OCI-M1 (cell line): ENCODE measurements at regions not wholly inside any gene's neighbourhood (a gene's known extent, or its start where the extent isn't known, plus 50 kb on each side); places are given as distances from the start of the nearest gene placed in this dataset.

Experiments
- DNase-seq: peaks from one replicate; lab custom pipeline; 2025; lab: John Stamatoyannopoulos, UW

DNA sequence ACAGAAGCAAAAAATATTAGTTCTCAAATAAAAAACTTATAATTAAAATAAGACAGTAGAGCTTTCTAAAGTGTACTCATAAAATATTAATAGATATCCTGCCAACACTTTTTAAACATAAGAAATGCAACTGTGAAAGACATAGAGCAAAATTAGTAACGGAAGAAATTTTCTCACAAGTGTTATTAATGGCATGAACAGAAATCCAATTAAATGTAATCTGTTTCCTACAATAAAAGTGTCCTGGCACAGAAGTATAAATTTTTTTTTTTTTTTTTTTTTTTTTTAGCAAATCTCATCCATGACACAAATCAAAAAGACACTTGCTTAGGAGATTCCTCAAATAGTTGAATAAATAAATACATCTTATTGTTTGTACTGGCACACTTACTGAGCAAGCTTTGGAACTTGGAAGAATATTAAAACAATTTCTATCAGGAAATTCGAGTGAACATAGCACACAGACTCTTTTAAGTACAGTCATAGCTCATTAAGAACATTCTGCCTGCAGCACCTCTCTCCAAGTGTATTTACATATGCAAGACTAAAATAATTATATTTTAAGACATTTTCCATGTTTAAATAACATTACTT is 227.2 kb upstream of the ROBO2 start:
- DNase-seq = no peak

DNA sequence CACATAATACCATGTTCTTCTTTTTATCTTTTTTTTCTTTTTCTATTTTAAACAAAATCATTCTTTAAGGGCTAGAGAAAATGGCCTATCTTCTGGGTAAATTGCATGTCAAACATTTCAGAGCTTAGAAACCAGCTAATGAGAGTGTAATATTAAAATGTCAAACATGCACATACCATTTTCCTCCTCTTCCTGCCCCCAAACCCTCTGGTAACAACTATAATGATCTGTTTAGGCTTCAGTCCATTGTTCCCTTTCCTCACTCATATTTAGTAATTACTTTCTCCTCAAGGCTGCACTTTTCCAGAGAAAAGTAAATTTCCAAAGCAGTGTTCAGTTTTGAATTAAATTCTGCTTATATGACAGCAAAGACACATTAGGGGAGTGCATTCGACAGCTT is 224.3 kb upstream of the ROBO2 start:
- no peak for DNase-seq

DNA sequence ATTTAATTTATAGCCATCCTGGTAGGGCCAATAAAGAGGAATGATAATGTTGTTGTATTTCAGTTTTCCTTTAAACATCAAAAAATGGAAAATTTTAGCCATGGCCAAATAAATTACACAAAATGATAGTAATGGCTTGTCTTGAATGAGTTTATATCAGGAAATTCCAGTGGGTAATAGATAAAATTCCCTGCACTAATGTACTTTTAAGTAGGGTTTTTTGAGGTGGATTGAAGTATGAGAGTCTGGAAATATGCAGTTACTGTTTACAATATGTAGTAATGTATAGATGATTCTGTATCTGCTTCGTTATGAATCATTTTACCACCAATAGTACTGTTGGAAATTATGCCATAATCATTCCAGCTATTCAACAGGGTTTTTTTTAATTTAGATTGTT is 219.4 kb upstream of the ROBO2 start:
- no peak for DNase-seq

DNA sequence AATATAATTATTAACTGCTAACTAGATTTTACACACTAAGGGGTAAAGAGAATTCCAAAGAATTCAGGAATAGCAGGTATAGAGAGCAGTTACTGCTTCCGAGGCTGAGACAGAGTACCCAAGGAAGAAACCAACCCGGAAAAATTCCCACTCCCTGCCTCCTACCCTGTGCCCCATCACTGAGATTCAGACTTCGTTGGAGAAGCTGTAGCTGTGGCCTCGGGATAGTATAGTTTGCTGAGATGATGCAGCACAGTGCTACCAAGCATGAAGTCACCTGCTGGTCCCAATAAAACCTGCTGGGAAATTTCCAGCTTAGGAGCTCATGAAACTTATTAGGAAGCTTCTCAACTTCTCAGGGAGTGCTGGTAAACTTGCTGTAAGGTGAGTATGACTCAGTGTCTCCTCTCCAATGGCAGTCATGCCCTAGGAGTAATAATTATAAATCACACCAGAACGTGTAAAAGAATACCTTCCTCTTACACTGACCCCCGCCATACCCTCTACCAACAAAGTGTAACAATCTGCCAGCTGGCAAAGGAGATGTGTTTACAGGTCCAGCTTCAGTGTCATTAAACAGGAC is 215.2 kb upstream of the ROBO2 start:
- DNase-seq = no peak

DNA sequence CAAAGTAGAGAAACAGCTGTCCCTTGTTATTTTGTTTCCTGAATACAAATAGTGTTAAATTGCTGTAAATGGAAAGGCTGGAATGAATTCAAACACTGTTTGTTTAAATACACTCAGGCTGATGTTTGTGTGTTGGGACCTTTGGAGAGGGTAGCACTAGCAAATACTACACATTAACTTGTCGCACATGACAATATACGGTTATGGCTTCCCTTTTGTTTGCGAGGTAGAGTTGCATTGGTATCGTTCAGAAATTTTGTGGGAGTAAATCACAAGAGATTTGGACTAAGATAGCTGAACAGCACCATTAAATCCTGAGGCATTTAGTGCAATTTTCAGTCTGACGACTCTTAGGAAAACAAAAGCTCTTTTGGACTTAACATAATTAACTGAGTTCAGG is 213.0 kb upstream of the ROBO2 start:
- no peak for DNase-seq

DNA sequence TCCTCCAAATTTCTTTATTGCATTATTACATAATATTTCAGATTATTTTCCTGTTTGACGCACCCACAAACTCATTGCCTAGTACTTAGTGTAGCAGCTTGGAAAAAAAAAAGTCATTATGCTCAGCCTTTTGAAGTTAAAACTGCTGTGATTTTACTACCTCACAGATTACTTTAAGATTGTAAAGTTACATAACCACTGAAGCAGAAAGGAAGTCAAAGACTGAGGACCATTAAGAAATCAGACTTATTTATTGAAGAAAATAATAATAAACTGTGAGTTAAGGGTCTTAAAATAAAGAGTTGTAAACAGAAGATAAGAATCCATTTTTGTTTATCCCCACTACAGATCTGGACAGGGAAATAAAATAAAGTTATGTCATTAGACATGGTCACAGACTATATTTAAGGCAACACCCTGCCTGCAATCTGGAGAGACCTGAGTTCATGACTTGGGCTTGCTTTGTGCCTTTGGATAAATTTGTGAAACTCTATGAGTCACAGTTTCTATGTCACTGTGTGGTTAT is 212.1 kb upstream of the ROBO2 start:
- DNase-seq = no peak

DNA sequence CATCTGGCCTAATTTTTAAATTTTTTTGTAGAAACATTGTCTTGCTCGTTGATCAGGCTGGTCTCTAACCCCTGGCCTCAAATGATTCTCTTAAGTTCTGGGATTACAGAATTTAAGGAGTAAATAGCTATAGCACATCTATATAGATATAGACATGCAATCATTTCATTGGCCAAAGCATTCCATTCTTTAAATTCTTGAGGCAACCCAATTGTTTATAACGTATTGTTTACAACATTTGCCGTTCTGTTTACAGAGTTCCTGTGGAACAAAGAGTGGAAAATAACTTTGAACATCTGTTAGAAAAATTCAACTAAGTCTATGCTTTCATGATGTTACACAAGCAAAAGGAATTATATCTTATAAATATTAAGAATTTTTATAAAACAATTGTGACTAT is 205.2 kb upstream of the ROBO2 start:
- DNase-seq = no peak

DNA sequence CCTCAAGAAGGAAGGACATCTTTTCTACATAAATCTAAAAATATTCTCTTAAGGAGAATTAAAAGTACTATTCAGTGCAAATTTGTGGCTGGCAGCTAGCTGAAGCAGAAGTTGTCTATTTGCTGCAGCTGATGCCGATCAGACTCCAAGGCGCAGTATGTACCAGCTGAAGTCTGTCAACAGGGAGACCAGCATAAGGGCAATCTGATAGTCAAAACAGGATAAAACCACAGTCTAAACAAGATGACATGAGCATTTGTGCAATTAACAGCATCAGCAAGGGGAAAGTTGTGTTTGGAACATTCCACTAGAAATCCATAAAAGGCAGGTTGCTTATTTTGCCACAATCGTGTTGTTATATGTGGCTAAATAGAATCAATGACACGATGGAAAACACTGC is 198.2 kb upstream of the ROBO2 start:
- DNase-seq = no peak

DNA sequence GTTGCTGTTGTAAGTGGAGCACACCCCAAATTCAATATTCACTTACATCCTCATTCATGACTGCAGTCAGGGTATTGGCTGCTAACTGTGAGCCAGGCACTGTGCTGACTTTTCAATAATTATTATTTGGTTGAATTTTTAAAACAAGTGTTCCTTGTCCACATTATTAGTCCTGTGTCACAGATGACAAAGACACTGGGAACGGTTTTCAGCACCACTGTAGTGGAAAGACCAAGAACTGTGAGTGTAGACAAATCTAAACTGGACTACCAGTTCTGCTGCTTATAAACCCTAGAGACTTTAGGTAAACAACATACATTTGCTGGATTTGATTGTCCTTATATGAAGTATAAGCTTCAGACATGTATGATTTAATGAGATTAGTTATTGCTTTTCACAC is 197.7 kb upstream of the ROBO2 start:
- no peak for DNase-seq

DNA sequence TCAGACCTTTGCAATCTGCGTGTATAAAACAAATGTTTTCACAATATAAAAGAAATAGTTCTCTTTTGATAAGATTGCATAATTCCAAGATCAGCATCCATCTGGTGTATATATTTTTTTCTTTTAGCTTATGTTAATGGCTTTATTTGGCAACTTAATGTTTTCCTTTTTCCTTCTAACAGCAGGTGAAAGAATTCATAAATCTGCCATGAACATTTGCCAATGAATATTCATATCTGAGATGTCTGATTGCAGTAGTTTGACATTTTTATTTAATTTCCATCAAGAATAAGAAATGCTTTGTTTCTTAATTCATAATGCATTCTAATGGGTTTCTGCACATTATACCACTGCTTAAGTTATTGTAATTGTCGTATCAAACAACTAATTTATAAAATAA is 184.4 kb upstream of the ROBO2 start:
- no peak for DNase-seq

DNA sequence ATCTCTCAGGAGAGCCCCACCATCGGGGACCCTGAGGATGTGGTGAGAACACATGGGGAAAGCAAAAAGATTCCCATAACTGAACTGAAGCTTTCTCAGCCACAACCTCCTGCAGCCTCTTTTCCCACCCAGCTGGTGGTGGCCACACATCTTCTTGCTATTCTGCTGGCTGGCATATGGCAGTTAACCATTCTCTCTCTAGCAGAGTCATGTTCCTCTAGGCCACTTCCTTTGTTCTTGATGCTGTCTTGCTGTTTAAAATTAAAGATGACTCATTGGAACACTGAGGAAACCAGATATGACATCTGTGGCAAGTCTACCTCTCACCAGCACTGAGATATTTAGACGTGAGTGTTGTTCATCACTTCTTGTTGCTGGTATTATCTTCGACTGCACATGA is 180.3 kb upstream of the ROBO2 start:
- peak; percentile 54 for DNase-seq

DNA sequence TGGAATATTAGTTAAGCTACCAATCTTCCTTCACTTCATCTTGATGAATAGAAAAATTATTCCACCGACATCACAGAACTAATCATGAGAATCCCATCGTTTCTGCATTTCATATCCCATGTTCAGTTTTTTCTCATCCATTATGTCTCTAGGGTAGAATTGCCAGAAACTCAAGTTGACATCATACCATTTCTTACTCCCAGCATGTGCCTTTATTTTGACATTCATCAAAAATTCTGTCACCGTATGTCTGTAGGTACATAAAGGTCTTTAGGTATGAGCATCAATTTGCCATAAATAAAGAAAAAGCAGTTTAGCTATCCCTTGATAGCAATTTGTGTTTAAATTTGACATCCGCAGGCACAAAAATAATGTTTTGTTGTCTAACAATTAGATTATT is 175.5 kb upstream of the ROBO2 start:
- no peak for DNase-seq

DNA sequence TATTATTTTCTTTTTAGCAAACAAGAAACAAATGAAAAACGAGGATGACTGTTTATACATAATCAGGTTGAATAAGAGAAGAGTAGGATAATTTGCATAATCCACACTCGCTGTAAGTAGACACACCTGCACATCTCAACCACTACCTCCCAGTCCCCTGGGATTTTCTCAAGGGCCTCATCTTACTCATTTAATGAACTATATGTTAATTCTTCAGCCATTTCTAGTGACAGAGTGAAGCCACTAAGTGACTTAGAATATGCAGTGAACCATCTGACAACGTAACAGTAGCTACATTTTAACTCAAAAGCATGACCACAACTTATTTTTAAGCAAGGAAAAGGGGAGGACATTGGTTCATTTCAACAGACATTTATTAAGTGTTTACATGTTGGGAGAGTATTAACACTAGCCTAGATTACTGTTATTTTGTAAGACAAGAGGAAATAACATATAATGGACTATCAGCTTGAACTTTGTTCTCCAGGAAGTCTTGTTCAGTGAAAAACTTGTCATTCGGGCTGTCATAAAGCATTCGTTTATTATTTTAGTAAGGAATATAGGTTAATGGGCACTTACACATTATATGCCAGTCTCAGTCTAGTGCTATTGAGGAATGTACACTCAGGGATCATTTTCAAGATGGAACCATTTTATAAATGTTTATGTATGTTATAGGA is 173.0 kb upstream of the ROBO2 start:
- no peak for DNase-seq

DNA sequence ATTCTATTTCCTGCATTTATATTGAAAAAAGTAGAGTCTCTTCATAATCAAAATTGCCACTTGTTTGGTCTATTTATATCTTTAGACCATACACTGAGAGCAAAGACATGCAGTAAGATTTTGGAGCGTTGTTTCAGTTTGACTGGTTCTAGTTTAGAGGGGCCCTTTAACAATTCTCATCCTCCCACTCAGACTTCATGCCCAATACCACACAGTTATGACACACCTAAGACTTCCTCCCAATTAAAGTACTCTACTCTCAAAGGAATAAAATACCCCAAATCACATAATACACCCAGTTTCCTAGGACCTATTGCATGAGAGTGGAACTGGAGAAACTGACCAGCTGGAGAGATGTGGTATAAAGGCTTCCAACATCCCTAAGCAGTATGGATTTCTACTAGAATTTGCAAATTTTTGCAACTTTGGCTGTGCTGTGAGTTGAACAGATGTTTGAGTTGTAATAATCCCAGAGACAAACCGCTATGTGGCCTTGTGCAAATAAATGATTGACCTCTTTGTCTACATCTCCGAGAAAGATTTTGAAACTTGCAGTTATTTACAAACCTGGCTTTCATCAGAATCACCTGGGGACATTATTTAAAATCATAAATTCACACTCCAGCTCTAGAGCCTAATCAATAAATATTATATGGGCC is 170.0 kb upstream of the ROBO2 start:
- DNase-seq = no peak

DNA sequence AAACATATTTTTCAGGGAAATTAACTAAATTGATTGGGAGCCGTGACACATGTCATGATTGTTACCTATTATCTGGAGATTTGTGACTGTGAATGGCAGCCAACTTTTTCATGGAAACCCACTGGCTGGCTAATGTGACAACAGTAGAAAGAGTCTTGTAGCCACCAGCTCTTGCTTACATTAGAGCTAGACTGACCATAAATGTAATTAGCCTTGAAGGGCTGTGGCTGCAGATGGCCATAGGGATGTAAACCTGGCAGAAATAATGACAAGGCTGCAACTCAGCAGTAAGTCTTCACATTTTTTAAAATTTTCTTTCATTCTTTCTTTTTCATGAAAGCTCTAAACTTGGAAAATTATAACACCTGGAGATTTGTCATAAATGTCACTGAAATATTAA is 168.2 kb upstream of the ROBO2 start:
- DNase-seq = no peak

DNA sequence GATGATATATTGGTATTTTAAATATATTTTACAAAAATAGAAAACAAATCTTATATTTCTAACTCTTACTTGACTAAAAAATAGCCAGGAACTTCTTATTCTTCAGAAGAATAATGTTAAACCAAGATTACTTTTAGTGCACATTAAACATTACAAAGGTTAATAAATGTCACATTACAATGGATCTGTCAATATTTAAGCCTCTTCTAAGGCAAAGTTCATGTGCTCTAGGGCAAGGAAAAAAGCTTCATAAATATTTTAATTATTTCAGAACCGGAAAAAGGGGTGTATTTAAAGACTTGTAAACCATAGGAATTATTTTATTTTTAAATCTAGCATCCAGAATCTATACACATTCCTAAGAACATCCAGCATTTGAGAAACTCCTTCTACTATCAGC is 166.9 kb upstream of the ROBO2 start:
- no peak for DNase-seq

DNA sequence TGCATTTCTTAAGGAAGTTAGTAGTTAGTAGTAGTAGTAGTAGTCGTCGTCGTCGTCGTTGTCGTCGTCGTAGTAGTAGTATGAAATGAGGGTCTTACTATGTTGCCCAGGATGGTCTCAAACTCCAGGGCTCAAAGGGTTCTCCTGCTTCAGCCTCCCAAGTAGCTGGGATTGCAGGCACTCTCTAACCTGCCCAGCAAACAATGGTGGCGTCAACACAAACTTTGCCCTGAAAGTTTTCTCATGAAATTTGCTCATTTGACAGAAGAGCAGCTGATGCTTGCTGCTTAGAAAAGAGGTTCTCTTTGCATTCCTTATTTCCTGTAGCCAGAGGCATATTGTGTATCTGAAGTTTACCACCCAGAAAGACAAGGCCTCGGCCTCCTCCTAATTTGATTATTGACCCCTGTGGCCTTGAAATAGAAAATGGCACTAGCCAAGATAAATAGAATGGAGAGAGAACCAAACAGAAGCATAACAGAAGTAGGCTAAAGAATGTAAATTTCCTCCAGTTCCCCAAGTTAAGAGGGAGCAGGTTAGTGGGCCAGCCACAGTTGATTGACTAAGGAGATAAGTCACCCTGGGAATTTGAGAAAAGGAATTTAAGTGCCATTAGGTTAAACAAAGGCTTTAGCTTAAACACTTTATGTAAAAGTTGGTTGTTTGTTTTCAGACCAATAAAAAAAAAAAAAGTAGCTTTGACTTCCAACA is 166.2 kb upstream of the ROBO2 start:
- DNase-seq = no peak

DNA sequence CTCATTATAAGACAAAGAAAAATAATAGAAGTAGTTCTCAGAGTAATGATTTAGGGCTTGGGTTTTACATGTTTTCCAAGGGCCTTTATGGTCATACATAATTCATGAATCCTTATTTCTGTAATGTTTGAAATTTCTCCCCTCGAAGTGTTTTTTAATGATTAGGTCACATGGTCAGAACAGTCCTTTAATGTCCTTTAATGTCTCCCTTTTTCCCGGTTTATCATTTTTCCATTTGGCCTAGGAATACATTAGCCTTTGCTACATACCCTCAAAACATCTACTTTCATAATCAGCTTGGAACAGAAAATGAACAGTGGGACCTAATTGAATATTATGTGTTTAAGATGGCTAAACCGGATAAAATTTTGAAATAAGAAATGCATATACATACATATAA is 159.9 kb upstream of the ROBO2 start:
- no peak for DNase-seq

DNA sequence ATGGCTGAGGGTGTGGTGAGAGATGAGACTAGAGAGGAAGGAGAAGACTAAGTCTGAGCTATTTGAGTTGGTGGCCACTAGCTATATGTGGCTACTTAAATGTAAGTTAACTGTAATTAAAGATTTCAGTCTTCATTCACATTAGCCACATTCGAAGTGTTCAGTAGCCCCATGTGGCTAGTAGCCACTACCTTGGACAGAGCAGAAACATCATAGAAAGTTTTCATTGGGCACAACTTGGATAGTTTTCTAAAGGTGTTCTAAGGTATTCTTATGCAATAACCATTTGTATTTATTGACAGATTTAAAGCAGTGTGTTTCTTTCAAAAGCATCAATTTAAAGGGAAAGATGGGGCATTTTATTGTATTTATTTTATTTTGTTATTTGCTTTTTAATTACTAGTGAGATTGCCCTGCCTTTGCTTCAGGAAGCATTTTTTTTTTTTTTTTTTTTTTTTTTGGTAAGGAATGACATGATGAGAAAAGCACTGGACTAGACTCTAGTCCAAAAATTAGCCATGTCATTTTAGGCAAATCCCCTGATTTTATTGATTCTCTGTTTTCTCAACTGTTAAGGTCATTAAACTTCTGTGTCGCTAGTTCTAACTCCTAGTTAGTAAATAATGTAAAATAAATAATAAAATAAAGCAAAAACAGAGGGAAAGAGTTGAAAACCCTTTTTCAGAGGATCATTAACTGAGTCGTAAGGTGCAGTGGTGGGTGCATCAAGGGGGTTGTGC is 153.0 kb upstream of the ROBO2 start:
- no peak for DNase-seq

DNA sequence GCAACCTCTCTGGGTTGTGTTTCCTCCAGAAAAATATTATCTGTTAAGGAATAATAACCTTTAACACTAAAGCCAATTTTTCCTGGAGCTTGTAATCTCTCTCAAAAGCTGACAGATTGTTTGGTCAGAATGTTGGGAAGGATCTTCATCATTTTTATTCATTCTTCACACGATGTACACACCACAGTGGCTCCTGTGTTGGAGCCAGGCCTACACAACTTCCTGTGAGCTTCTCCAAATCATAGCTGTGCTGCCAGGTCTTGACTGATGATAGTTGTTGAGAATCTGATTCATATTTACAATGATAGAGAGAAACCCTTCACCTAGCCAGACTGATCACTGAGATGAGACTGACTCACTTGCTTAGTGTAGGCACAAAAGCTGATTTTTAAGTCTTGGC is 151.0 kb upstream of the ROBO2 start:
- DNase-seq = no peak

DNA sequence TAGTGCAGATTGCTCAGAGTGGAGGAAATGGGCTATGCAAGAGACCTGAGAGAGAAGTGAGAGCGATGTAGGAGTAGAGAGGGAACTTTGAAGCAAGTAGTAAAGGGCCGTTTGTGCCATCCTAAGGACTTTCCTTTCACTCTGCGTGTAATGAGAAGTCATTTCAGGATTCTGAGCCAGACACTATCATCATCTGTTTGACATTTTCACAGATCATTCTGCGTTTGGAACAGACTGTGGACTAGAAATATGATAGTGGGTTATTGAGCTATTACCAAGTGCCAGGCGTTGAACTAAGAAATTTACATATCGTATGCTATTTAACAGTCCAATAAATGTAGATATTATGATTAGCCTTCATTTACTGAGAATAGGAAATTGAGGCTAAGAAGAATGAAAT is 150.0 kb upstream of the ROBO2 start:
- no peak for DNase-seq

DNA sequence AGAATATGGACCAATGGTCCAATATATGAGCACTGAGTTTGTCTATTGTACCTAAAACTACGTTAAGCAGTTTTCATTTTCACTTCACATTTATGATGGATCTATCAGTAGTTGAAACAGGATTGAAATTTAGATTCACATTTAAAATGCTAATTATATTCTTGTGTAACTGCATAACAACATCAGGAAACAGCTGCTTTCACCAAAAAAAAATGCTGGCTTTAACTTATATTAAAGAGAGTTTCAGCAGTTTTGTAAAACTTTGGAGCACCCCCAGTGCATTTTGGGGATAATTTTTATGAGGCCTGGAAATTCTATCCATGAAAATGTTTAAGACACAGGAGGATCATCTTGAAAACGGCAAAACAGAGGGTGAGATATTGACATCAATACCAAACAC is 142.8 kb upstream of the ROBO2 start:
- no peak for DNase-seq
